Hepatocyte (in vitro differentiated cells): ENCODE measurements at regions not wholly inside any gene's neighbourhood (a gene's known extent, or its start where the extent isn't known, plus 50 kb on each side); places are given as distances from the start of the nearest gene placed in this dataset.

Source experiments
- DNase-seq: peaks from one replicate; pipeline ENCODE4 v3.0.0-alpha.2; 2016; ENCODE audit warnings: low spot score
- H2AFZ ChIP-seq: fragments of 200-600 bp; sonication (generic); 2 replicates; pipeline ENCODE4 v1.6.0; 2016; ENCODE audit warnings: antibody characterized with exemption, mild to moderate bottlenecking
- H3K27ac ChIP-seq: fragments of 200-600 bp; sonication (generic); 2 replicates; pipeline ENCODE4 v1.5.1; 2016; ENCODE audit warnings: mild to moderate bottlenecking
- H3K27me3 ChIP-seq: fragments of 200-600 bp; sonication (generic); 2 replicates; pipeline ENCODE4 v1.6.1; 2016
- H3K36me3 ChIP-seq: fragments of 200-600 bp; sonication (generic); replicated peaks from 2 replicates; pipeline ENCODE4 v1.5.1; 2016; ENCODE audit warnings: low read depth; ENCODE audit not compliant: insufficient read depth
- H3K4me1 ChIP-seq: fragments of 200-600 bp; sonication (generic); 2 replicates; pipeline ENCODE4 v1.5.1; 2016; ENCODE audit warnings: mild to moderate bottlenecking, moderate library complexity; ENCODE audit not compliant: insufficient read depth
- H3K4me2 ChIP-seq: fragments of 200-600 bp; sonication (generic); 2 replicates; pipeline ENCODE4 v1.6.0; 2016
- H3K4me3 ChIP-seq: fragments of 200-600 bp; sonication (generic); 2 replicates; pipeline ENCODE4 v1.5.1; 2016; ENCODE audit warnings: mild to moderate bottlenecking
- H3K79me2 ChIP-seq: fragments of 200-600 bp; sonication (generic); 2 replicates; pipeline ENCODE4 v1.6.0; 2017; ENCODE audit warnings: mild to moderate bottlenecking
- H3K9me2 ChIP-seq: fragments of 200-600 bp; sonication (generic); replicated peaks from 2 replicates; pipeline ENCODE4 v1.6.0; 2017; ENCODE audit warnings: mild to moderate bottlenecking; ENCODE audit not compliant: insufficient read depth
- H3K9me3 ChIP-seq: fragments of 200-600 bp; sonication (generic); 2 replicates; pipeline ENCODE4 v1.5.1; 2016; ENCODE audit warnings: low read depth, mild to moderate bottlenecking
- H4K20me1 ChIP-seq: fragments of 200-600 bp; sonication (generic); 2 replicates; pipeline ENCODE4 v1.6.0; 2016; ENCODE audit warnings: mild to moderate bottlenecking; ENCODE audit not compliant: insufficient read depth, poor library complexity, severe bottlenecking
- EZH2 ChIP-seq: fragments of 200-600 bp; sonication (generic); IDR thresholded peaks from 2 replicates; pipeline ENCODE4 v1.6.1; 2016; ENCODE audit warnings: antibody characterized with exemption, mild to moderate bottlenecking, borderline replicate concordance
- EZH2phosphoT487 ChIP-seq: fragments of 200-600 bp; sonication (generic); IDR thresholded peaks from one replicate; pipeline ENCODE4 v1.6.1; 2018; ENCODE audit warnings: antibody characterized with exemption, mild to moderate bottlenecking, low read depth, moderate library complexity; ENCODE audit not compliant: unreplicated experiment, severe bottlenecking
- WGBS: methylation state at CpG from one replicate; pipeline ENCODE4 v1.1.6; 2016; ENCODE audit warnings: low lambda C conversion rate; ENCODE audit errors: missing lambda C conversion rate; 5-methylcytosine and 5-hydroxymethylcytosine counted together
- TF ChIP-seq, protein P1 (sequence below): fragments of 200-600 bp; sonication (generic); IDR thresholded peaks from 2 replicates; pipeline ENCODE4 v1.5.1; 2016; ENCODE audit warnings: antibody characterized with exemption, mild to moderate bottlenecking; ENCODE audit not compliant: poor library complexity

DNA sequence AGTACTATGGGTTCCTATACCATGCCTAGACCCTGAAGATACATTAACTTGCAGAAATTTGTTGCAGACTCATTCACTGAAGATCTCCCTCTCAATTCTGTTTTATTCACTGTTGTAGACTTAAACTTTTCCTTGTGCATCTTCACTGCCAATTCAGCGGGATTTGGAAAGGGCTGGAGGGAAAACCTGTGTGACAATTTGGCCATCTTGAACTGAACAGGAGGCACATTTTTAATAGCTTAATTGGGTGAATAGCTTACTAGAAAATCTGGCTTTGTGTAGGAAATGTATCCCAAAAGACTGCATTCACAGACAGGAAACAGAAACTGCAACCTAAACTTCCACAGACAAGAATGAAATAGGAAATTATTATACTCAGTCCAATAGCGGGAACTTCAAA is 512.3 kb downstream of the XIRP2 start:
- Histone ChIP-seq H3K9me2 (no peaks in the 10 kb centered on the region), H2AFZ (no peak overlapping the region), H3K79me2 (no peaks in the 10 kb centered on the region), H4K20me1 (no peaks in the 10 kb centered on the region), H3K4me1 (no peaks in the 10 kb centered on the region), H3K27ac (no peak overlapping the region), H3K36me3 (no peaks in the 10 kb centered on the region), H3K27me3 (no peaks in the 10 kb centered on the region), H3K4me3 (no peak overlapping the region), H3K9me3 (no peaks in the 10 kb centered on the region), H3K4me2 (no peak overlapping the region)
- 90% methylated on average over 2 of the region's 2 CpGs for WGBS
- no peak for DNase-seq
- no peak for TF ChIP-seq EZH2phosphoT487
- TF ChIP-seq, protein P1, sequence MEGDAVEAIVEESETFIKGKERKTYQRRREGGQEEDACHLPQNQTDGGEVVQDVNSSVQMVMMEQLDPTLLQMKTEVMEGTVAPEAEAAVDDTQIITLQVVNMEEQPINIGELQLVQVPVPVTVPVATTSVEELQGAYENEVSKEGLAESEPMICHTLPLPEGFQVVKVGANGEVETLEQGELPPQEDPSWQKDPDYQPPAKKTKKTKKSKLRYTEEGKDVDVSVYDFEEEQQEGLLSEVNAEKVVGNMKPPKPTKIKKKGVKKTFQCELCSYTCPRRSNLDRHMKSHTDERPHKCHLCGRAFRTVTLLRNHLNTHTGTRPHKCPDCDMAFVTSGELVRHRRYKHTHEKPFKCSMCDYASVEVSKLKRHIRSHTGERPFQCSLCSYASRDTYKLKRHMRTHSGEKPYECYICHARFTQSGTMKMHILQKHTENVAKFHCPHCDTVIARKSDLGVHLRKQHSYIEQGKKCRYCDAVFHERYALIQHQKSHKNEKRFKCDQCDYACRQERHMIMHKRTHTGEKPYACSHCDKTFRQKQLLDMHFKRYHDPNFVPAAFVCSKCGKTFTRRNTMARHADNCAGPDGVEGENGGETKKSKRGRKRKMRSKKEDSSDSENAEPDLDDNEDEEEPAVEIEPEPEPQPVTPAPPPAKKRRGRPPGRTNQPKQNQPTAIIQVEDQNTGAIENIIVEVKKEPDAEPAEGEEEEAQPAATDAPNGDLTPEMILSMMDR = no peak
- no peak for TF ChIP-seq EZH2

- no peaks in the 10 kb centered on the region for H3K79me2 ChIP-seq
- WGBS = 85% methylated on average over 3 of the region's 3 CpGs
- H4K20me1 ChIP-seq = no peaks in the 10 kb centered on the region
These were observed 510.6 kb downstream of the XIRP2 start for GRCh38 chr2:167398873-167399272.

DNA sequence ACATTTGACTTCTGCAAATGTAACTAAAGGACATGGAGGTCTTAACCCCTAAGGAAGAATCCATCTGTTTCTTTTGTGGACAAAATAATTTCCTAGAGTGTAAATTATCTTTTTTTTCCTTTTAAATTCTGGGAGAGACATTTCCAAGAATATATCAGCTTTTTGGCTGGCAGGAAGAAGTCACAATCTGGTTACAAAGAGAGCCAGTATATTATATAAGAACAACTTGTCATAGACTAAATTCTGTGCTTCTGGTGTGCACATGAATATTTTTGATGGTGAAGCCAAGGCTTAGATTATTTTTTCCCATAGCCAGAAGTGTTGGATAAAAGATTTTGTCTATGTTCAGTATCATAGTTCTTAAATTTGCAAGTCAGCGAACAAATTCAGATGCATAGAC is 500.6 kb downstream of the XIRP2 start:
- no peak overlapping the region for H3K27ac ChIP-seq
- no peaks in the 10 kb centered on the region for H3K9me2 ChIP-seq
- TF ChIP-seq, protein P1 = no peak
- TF ChIP-seq EZH2 (no peak), EZH2phosphoT487 (no peak)
- no peaks in the 10 kb centered on the region for H3K27me3 ChIP-seq
- H4K20me1 ChIP-seq = no peaks in the 10 kb centered on the region
- DNase-seq = no peak
- no peak overlapping the region for H3K4me3 ChIP-seq
- H3K79me2 ChIP-seq = no peaks in the 10 kb centered on the region
- no peaks in the 10 kb centered on the region for H3K36me3 ChIP-seq
- H3K4me2 ChIP-seq = no peak overlapping the region
- H3K4me1 ChIP-seq = no peaks in the 10 kb centered on the region
- H3K9me3 ChIP-seq = no peaks in the 10 kb centered on the region
- H2AFZ ChIP-seq = no peak overlapping the region
- 100% methylated on average over 1 of the region's 1 CpG for WGBS

More at GRCh38 chr2:167398873-167399272, 510.6 kb downstream of the XIRP2 start:
- Histone ChIP-seq H3K9me2 (no peaks in the 10 kb centered on the region), H3K27me3 (no peaks in the 10 kb centered on the region), H3K4me1 (no peaks in the 10 kb centered on the region), H3K36me3 (no peaks in the 10 kb centered on the region), H2AFZ (no peak overlapping the region), H3K9me3 (no peaks in the 10 kb centered on the region), H3K4me2 (no peak overlapping the region), H3K27ac (no peak overlapping the region), H3K4me3 (no peak overlapping the region)
- DNase-seq = no peak
- TF ChIP-seq, protein P1 = no peak
- TF ChIP-seq EZH2 (no peak), EZH2phosphoT487 (no peak)

DNA sequence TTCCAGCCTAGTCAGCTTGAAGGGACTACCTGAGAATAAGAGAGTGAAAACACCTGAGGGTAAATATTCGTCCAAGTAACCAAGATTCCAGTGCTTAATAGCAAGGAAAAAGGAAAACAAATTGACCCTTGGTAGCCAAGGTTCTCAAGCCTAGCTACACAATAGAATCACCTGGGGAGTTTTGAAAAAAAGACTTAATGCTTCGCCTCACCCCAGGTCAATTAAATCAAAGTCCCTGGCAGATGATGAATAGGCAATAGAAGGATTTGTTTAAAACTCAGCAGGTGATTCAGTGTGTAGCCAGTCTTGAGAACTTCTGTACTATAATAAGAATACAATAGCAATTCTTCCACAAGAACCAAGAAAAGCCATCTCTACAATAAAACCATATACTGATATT is 500.2 kb downstream of the XIRP2 start:
- Histone ChIP-seq H3K4me2 (no peak overlapping the region), H4K20me1 (no peaks in the 10 kb centered on the region), H3K4me1 (no peaks in the 10 kb centered on the region), H3K9me2 (no peaks in the 10 kb centered on the region), H3K79me2 (no peaks in the 10 kb centered on the region), H3K27ac (no peak overlapping the region), H3K4me3 (no peak overlapping the region), H3K27me3 (no peaks in the 10 kb centered on the region), H3K36me3 (no peaks in the 10 kb centered on the region), H2AFZ (no peak overlapping the region), H3K9me3 (no peaks in the 10 kb centered on the region)
- 57% methylated on average over 2 of the region's 2 CpGs for WGBS
- no peak for DNase-seq
- TF ChIP-seq, protein P1 = no peak
- TF ChIP-seq EZH2 = no peak
- TF ChIP-seq EZH2phosphoT487 = no peak
